Stomach (tissue), 4 donors: ENCODE measurements at regions not wholly inside any gene's neighbourhood (a gene's known extent, or its start where the extent isn't known, plus 50 kb on each side); places are given as distances from the start of the nearest gene placed in this dataset.

Source experiments
- CTCF ChIP-seq, 7 experiments: fragments of 450-650 bp in 4 of 7; fragments of 200-600 bp in 3 of 7; sonication (generic) in 3 of 7; IDR thresholded peaks; one replicate each; pipeline ENCODE4 v1.5.1; 2016 to 2019; ENCODE audit warnings: antibody characterized with exemption in 7 of 7, control low read depth in 2 of 7, mild to moderate bottlenecking in 1 of 7
- POLR2AphosphoS5 ChIP-seq, 3 donors: sonication (generic); formaldehyde crosslinking; IDR thresholded peaks; one replicate each; pipeline ENCODE4 v1.6.1; 2016; ENCODE audit warnings: antibody characterized with exemption in 3 of 3

GRCh38 chr11:87967459-87967858, 207.8 kb downstream of the RAB38 start:
- TF ChIP-seq POLR2AphosphoS5 (IDR thresholded peaks at IDR 0.05) (no peak), CTCF (IDR thresholded peaks at IDR 0.05) (no peak)
